ENCODE measurements at regions not wholly inside any gene's neighbourhood (a gene's known extent, or its start where the extent isn't known, plus 50 kb on each side); places are given as distances from the start of the nearest gene placed in this dataset.

DNA sequence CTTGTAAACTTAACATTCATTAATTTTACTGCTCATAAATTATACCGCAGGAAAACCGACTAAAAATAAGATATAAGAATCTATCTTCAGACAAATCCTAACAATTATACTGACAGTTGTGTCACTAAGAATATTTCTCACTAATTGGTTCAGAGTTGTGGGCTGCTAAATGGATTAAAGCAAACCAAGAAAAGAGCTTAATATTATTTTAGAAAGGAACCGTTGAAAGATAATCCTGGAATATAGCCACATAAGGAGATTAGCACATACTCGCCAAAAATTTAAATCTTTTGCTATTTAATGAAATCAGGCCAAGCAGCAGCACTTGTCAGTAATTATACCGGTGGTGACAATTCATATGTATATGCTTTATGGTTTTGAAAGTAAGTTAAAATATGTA is 132.8 kb downstream of the SLIT2 start:
- no peaks in the 10 kb centered on the region for H3K23me2 ChIP-seq (ENCODE audit: insufficient read length, low read depth, low read length, poor library complexity, severe bottlenecking)
- no peak overlapping the region for H4K8ac ChIP-seq (replicated peaks; ENCODE audit: insufficient read length, low read depth, low read length)
- H3K14ac ChIP-seq (ENCODE audit: insufficient read depth, low read length) = no peak overlapping the region
- H3K36me3 Mint-ChIP-seq (ENCODE audit: insufficient read depth in 1 of 3, low read depth in 3 of 3) = no peaks in the 10 kb centered on the region
- H3K23ac ChIP-seq (ENCODE audit: insufficient read length, low read depth, low read length) = no peak overlapping the region
- H3K56ac ChIP-seq (ENCODE audit: insufficient read length, low read depth, low read length) = no peak overlapping the region
- H2BK5ac ChIP-seq (ENCODE audit: insufficient read length, low read length) = no peak overlapping the region
- no peak overlapping the region for H3T11ph ChIP-seq (ENCODE audit: low read length)
- TF ChIP-seq, protein P1, sequence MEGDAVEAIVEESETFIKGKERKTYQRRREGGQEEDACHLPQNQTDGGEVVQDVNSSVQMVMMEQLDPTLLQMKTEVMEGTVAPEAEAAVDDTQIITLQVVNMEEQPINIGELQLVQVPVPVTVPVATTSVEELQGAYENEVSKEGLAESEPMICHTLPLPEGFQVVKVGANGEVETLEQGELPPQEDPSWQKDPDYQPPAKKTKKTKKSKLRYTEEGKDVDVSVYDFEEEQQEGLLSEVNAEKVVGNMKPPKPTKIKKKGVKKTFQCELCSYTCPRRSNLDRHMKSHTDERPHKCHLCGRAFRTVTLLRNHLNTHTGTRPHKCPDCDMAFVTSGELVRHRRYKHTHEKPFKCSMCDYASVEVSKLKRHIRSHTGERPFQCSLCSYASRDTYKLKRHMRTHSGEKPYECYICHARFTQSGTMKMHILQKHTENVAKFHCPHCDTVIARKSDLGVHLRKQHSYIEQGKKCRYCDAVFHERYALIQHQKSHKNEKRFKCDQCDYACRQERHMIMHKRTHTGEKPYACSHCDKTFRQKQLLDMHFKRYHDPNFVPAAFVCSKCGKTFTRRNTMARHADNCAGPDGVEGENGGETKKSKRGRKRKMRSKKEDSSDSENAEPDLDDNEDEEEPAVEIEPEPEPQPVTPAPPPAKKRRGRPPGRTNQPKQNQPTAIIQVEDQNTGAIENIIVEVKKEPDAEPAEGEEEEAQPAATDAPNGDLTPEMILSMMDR (conservative IDR thresholded peaks at IDR 0.05) = no peak
- H3K4me1 ChIP-seq (ENCODE audit: insufficient read depth, low read length) = no peaks in the 10 kb centered on the region; the same call in 1 of the 2 replicates
- H2AFZ ChIP-seq (ENCODE audit: low read length) = no peak overlapping the region
- no peak overlapping the region for H2AK5ac ChIP-seq (ENCODE audit: insufficient read length, low read length)
- no peak for DNase-seq
- H4K91ac ChIP-seq (ENCODE audit: insufficient read length, low read depth, low read length) = no peak overlapping the region
- peaks cover 5% of the 10 kb centered on the region in 2 experiments; a peak in 3 of 4 replicates for H3K4me1 Mint-ChIP-seq
- H2BK15ac ChIP-seq (ENCODE audit: low read depth, low read length) = no peak overlapping the region
- no peaks in the 10 kb centered on the region for H3K9me3 ChIP-seq (ENCODE audit: control insufficient read depth, low read depth, low read length)
- no peak overlapping the region for H2BK120ac ChIP-seq (ENCODE audit: low read depth, low read length, poor library complexity, severe bottlenecking)
- H3K4ac ChIP-seq (ENCODE audit: low read depth, low read length) = no peak overlapping the region
- no peak overlapping the region for H3K4me2 ChIP-seq (ENCODE audit: insufficient read depth, insufficient read length, low read length)
- H3K27me3 ChIP-seq (ENCODE audit: insufficient read depth, low read length) = no peaks in the 10 kb centered on the region
- no peak overlapping the region for H3K18ac ChIP-seq (ENCODE audit: insufficient read length, low read depth, low read length)
- no peaks in the 10 kb centered on the region for H3K79me1 ChIP-seq (ENCODE audit: insufficient read depth, low read depth, low read length, poor library complexity, severe bottlenecking)
- no peak overlapping the region for H2BK20ac ChIP-seq (ENCODE audit: low read depth, low read length, poor library complexity, severe bottlenecking)
- H4K20me1 ChIP-seq (ENCODE audit: control insufficient read depth, insufficient read depth, insufficient read length) = no peaks in the 10 kb centered on the region
- H3K9ac ChIP-seq (ENCODE audit: extremely low read depth, insufficient read length, low read length) = no peak overlapping the region
- H3K79me2 ChIP-seq (ENCODE audit: insufficient read depth, low read length) = no peaks in the 10 kb centered on the region
- H3K9me3 Mint-ChIP-seq = no peaks in the 10 kb centered on the region
- no peak overlapping the region for H4K5ac ChIP-seq (ENCODE audit: insufficient read length, low read depth, low read length)
- WGBS (ENCODE audit: extremely low coverage, insufficient read length, low lambda C conversion rate) = no CpG with 5 or more reads among the region's 5 CpGs
- no peaks in the 10 kb centered on the region for H3K27me3 Mint-ChIP-seq (ENCODE audit: low read depth)
- H2BK12ac ChIP-seq (ENCODE audit: insufficient read length, low read depth, low read length) = no peak overlapping the region
- no peak overlapping the region for H3K27ac Mint-ChIP-seq
- H3K27ac ChIP-seq (ENCODE audit: insufficient read length, low read depth, low read length) = no peak overlapping the region
- no peak overlapping the region for H3K4me3 Mint-ChIP-seq
